Activated naive CD8-positive, alpha-beta T cell treated with anti-CD3 and anti-CD28 coated beads, Interleukin-2, amount 10 ng/mL, durations not matched to agents 7 days and 5 days (primary cell): ENCODE measurements at regions not wholly inside any gene's neighbourhood (a gene's known extent, or its start where the extent isn't known, plus 50 kb on each side); places are given as distances from the start of the nearest gene placed in this dataset.
"Not testable (repeated sequence)": the region's sequence is repeated elsewhere in the genome, so short reads cannot be mapped to it uniquely, and the experiment has no call there.

Source experiments
- ATAC-seq: fragments of 150-1000 bp; cut with Tn5 transposase; one replicate; pipeline ENCODE4 v1.10.0; 2021; ENCODE audit warnings: low read depth, moderate library complexity
- POLR2A ChIA-PET: fragments of 350-600 bp; sonication (Branson Sonifier 250); formaldehyde crosslinking; loops from one replicate; lab custom pipeline; 2021; ENCODE audit warnings: antibody characterized with exemption; lab: Charles Lee
- DNase-seq: peaks from one replicate; pipeline ENCODE4 v3.0.0; 2021
- H3K27ac Mint-ChIP-seq: one replicate; pipeline ENCODE4 v1.8.0; 2022; ENCODE audit warnings: mild to moderate bottlenecking, mixed read lengths
- H3K27me3 Mint-ChIP-seq: one replicate; pipeline ENCODE4 v1.8.0; 2022; ENCODE audit warnings: mild to moderate bottlenecking, moderate library complexity, mixed read lengths
- H3K36me3 Mint-ChIP-seq: one replicate; pipeline ENCODE4 v1.8.0; 2021; ENCODE audit warnings: mild to moderate bottlenecking, mixed read lengths
- H3K4me1 Mint-ChIP-seq: one replicate; pipeline ENCODE4 v1.8.0; 2021; ENCODE audit warnings: mixed read lengths
- H3K4me3 Mint-ChIP-seq: one replicate; pipeline ENCODE4 v1.8.0; 2022; ENCODE audit warnings: mild to moderate bottlenecking, moderate library complexity, mixed read lengths
- H3K9me3 Mint-ChIP-seq: one replicate; pipeline ENCODE4 v1.8.0; 2021; ENCODE audit warnings: mixed read lengths

DNA sequence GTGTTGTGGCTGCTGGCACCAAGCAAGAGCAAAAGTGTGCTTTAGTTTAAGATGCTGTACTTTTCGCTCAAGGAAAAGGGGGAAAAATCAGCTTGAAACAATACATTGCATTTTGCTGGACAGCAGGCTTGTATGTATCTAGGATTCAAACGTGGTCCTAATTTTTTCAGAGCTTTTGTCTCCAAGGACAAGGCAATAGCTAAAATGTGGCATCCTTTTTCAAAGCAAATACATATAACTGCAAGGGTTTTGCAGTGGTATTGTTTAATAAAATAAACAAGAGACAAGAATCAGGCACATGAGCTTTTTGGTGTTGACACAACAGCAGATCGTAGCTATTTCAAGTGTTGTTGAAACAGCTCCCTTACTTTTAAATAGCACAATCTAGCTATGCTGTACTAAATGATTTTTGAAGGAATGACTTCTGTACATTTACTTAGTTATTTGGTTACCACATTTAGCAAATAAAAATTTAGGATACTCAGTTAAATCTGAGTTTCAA, 137.0 kb upstream of the HEY2 start:
- DNase-seq, result no peak
- H3K27me3 Mint-ChIP-seq, result peaks cover 15% of the 10 kb centered on the region
- H3K9me3 Mint-ChIP-seq, result no peaks in the 10 kb centered on the region
- no peak overlapping the region for H3K27ac Mint-ChIP-seq
- H3K4me3 Mint-ChIP-seq, result no peak overlapping the region
- POLR2A ChIA-PET, result no interaction called here
- no peaks in the 10 kb centered on the region for H3K36me3 Mint-ChIP-seq
- no peaks in the 10 kb centered on the region for H3K4me1 Mint-ChIP-seq
- no peak for ATAC-seq

DNA sequence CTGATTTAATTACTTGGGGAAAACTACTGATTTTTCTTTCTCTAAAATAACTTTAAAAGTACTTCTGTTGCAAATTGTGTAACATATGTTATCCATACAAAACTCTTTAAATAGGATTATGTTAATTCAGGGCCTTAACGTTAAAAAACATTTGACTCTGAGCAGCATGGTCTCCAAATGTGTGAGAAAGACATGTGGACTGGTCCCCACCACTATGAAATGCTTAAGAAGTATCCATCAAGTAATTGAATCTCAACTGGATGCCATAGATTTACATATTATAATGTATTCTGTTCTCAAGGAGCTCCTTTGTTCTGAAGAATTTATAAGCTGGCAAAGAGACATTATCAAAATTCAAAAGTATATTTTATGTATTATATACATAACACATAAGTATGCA, 130.8 kb upstream of the HEY2 start:
- Mint-ChIP-seq H3K27ac (no peak overlapping the region), H3K4me1 (no peaks in the 10 kb centered on the region), H3K27me3 (peaks cover 23% of the 10 kb centered on the region), H3K4me3 (no peak overlapping the region), H3K36me3 (no peaks in the 10 kb centered on the region), H3K9me3 (no peaks in the 10 kb centered on the region)
- POLR2A ChIA-PET, result no interaction called here
- DNase-seq (no peak), ATAC-seq (no peak)

DNA sequence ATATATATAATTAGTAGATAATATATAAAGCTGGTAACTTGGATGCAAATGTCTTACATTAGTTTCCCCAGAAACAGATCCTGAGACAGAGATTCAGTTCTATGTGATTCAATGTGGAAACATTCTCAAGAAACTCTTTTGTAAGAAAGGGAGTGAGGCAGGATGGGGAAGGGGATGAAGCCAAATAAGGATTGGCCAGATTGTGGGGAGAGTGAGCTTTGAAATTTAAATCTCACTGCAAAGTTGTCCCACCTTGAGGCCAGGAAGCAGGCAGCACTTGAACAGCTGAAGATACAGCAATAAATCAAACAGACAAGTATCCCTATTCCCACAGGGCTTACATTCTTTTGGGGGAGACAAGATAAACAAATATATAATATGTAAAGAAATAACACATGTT, 126.3 kb upstream of the HEY2 start:
- Mint-ChIP-seq H3K36me3 (no peaks in the 10 kb centered on the region), H3K4me3 (no peak overlapping the region), H3K27ac (no peak overlapping the region), H3K9me3 (no peaks in the 10 kb centered on the region), H3K4me1 (no peaks in the 10 kb centered on the region), H3K27me3 (peaks cover 19% of the 10 kb centered on the region)
- no peak for ATAC-seq
- no peak for DNase-seq
- POLR2A ChIA-PET, result no interaction called here

GRCh38 chr6:125631165-125631564, 118.3 kb upstream of the HEY2 start:
- peaks cover 11% of the 10 kb centered on the region for H3K27me3 Mint-ChIP-seq
- no peak for ATAC-seq

DNA sequence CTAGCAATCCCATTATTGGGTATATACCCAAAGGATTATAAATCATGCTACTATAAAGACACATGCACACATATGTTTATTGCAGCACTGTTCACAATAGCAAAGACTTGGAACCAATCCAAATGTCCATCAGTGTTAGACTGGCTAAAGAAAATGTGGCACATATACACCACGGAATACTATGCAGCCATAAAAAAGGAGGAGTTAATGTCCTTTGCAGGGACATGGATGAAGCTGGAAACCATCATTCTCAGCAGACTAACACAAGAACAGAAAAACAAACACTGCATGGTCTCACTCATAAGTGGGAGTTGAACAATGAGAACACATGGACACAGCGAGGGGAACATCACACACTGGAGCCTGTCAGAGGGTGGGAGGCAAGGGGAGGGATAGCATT, 113.4 kb upstream of the HEY2 start:
- H3K4me1 Mint-ChIP-seq, DNase-seq, H3K36me3 Mint-ChIP-seq, H3K27me3 Mint-ChIP-seq, H3K9me3 Mint-ChIP-seq, POLR2A ChIA-PET, ATAC-seq, H3K27ac Mint-ChIP-seq, H3K4me3 Mint-ChIP-seq: not testable (repeated sequence)

More at GRCh38 chr6:125631165-125631564, 118.3 kb upstream of the HEY2 start:
- no peak overlapping the region for H3K4me3 Mint-ChIP-seq
- peaks cover 2% of the 10 kb centered on the region for H3K9me3 Mint-ChIP-seq
- POLR2A ChIA-PET, result no interaction called here
- no peaks in the 10 kb centered on the region for H3K36me3 Mint-ChIP-seq
- no peaks in the 10 kb centered on the region for H3K4me1 Mint-ChIP-seq
- no peak overlapping the region for H3K27ac Mint-ChIP-seq
- DNase-seq, result no peak

DNA sequence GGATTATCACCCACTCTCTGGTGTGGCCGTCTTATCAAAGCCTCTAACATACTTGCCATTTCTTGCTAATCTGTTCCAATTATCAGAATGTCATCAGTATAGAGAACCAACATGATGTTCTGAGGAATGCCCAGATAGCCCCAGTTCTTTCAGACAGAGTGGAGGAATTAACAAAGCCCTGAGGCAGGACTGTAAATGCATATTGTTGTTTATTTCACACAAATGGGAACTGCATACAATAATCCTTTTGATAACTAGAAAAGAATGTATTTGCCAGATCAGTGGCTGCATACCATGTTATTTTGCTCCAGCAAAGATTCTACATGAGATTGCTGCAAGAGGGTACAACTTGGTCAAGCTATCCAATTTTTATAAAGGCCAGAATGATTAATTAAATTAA, 112.8 kb upstream of the HEY2 start:
- H3K36me3 Mint-ChIP-seq, result no peaks in the 10 kb centered on the region
- peaks cover 4% of the 10 kb centered on the region for H3K4me1 Mint-ChIP-seq
- no peak for DNase-seq
- H3K4me3 Mint-ChIP-seq, result no peak overlapping the region
- ATAC-seq, result no peak
- peaks cover 2% of the 10 kb centered on the region for H3K27me3 Mint-ChIP-seq
- no peak overlapping the region for H3K27ac Mint-ChIP-seq
- POLR2A ChIA-PET, result no interaction called here
- H3K9me3 Mint-ChIP-seq, result peaks cover 2% of the 10 kb centered on the region

DNA sequence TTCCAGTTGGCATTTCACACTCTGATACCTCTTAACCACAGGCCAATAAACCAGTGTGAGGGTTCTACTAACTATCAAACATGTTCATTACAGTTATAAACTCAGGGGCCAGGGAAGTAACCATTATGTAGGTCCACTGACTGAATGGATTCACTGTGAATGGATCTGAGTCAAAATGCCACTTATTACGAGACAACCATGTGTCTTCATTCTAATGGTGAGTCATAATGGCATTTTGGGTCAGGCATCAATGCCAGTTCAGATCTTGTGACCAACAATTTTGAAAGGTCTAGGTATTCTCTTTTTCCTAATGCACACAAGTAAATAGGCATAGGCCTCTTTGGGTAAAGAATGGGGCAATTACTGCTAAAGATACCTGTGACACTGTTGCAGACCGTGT, 112.2 kb upstream of the HEY2 start:
- Mint-ChIP-seq H3K4me1 (peaks cover 4% of the 10 kb centered on the region), H3K9me3 (peaks cover 2% of the 10 kb centered on the region), H3K36me3 (no peaks in the 10 kb centered on the region), H3K27ac (no peak overlapping the region), H3K27me3 (peaks cover 2% of the 10 kb centered on the region), H3K4me3 (no peak overlapping the region)
- DNase-seq, result no peak
- ATAC-seq, result no peak
- POLR2A ChIA-PET, result no interaction called here

DNA sequence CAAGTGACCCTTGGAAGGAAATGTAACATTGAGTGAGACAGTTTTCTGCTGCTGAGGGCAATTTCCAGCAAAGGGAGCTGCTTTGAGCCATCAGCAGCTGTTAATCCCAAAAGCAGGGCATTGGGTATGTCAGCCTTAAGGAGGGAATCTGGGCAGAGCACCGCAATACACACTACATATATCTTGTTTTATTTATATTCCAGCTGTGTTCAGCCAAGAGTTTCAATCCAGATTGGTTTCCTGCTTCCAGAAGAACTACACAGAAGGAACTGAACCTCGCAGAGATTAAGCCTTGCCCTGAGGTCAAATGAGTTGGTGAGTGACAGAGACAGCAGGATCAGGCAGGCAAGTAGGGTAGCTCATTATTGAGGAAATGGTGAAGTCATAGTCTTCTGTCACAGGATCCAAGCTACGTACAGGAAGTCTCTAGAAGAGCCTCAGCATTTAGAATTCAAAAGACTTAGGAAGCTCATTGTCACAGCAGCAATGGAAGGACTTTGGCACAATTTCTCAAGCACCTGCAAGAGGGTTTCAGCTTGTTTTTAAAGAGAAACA, 109.9 kb upstream of the HEY2 start:
- POLR2A ChIA-PET, result no interaction called here
- no peak for ATAC-seq
- H3K9me3 Mint-ChIP-seq, result peaks cover 2% of the 10 kb centered on the region

GRCh38 chr6:125640441-125641150, 108.8 kb upstream of the HEY2 start:
- POLR2A ChIA-PET, result no interaction called here
- Mint-ChIP-seq H3K4me1 (peaks cover 4% of the 10 kb centered on the region), H3K27me3 (peaks cover 4% of the 10 kb centered on the region), H3K4me3 (no peak overlapping the region), H3K9me3 (peaks cover 2% of the 10 kb centered on the region), H3K36me3 (no peaks in the 10 kb centered on the region), H3K27ac (no peak overlapping the region)
- ATAC-seq (no peak), DNase-seq (no peak)

More for the DNA sequence above, 109.9 kb upstream of the HEY2 start:
- peaks cover 4% of the 10 kb centered on the region for H3K27me3 Mint-ChIP-seq
- H3K4me3 Mint-ChIP-seq, result no peak overlapping the region
- H3K4me1 Mint-ChIP-seq, result peaks cover 4% of the 10 kb centered on the region
- H3K36me3 Mint-ChIP-seq, result no peaks in the 10 kb centered on the region
- no peak for DNase-seq
- H3K27ac Mint-ChIP-seq, result no peak overlapping the region

GRCh38 chr6:125643967-125644661, 105.3 kb upstream of the HEY2 start:
- H3K27me3 Mint-ChIP-seq, ATAC-seq, H3K4me3 Mint-ChIP-seq, H3K27ac Mint-ChIP-seq, H3K4me1 Mint-ChIP-seq, DNase-seq, H3K9me3 Mint-ChIP-seq, POLR2A ChIA-PET, H3K36me3 Mint-ChIP-seq: not testable (repeated sequence)

GRCh38 chr6:125647391-125647790, 102.0 kb upstream of the HEY2 start:
- H3K27ac Mint-ChIP-seq, result no peak overlapping the region
- peaks cover 9% of the 10 kb centered on the region for H3K27me3 Mint-ChIP-seq
- ATAC-seq, result no peak
- H3K4me1 Mint-ChIP-seq, result no peaks in the 10 kb centered on the region
- POLR2A ChIA-PET, result no interaction called here
- DNase-seq, result no peak
- no peak overlapping the region for H3K4me3 Mint-ChIP-seq
- no peaks in the 10 kb centered on the region for H3K36me3 Mint-ChIP-seq
- no peaks in the 10 kb centered on the region for H3K9me3 Mint-ChIP-seq

GRCh38 chr6:125653752-125654151, 95.7 kb upstream of the HEY2 start:
- H3K27me3 Mint-ChIP-seq, result peaks cover 14% of the 10 kb centered on the region
- H3K9me3 Mint-ChIP-seq, H3K36me3 Mint-ChIP-seq, H3K4me1 Mint-ChIP-seq, H3K27ac Mint-ChIP-seq, POLR2A ChIA-PET, DNase-seq, H3K4me3 Mint-ChIP-seq, ATAC-seq: not testable (repeated sequence)

GRCh38 chr6:125655511-125655910, 93.9 kb upstream of the HEY2 start:
- Mint-ChIP-seq H3K4me1 (no peaks in the 10 kb centered on the region), H3K9me3 (no peaks in the 10 kb centered on the region), H3K27me3 (peaks cover 14% of the 10 kb centered on the region), H3K36me3 (no peaks in the 10 kb centered on the region), H3K4me3 (no peak overlapping the region), H3K27ac (no peak overlapping the region)
- no peak for DNase-seq
- POLR2A ChIA-PET, result no interaction called here
- ATAC-seq, result no peak
